Endodermal cell (in vitro differentiated cells): ENCODE measurements at regions not wholly inside any gene's neighbourhood (a gene's known extent, or its start where the extent isn't known, plus 50 kb on each side); places are given as distances from the start of the nearest gene placed in this dataset.

ENCODE experiments used
- DNase-seq: peaks from one replicate; pipeline ENCODE4 v3.0.0-alpha.2; 2017
- H3K27ac ChIP-seq: 2 replicates; pipeline ENCODE4 v1.5.1; 2013; ENCODE audit warnings: mild to moderate bottlenecking, low read depth, low read length, moderate library complexity
- H3K27me3 ChIP-seq: 2 replicates; pipeline ENCODE4 v1.6.1; 2013; ENCODE audit warnings: mild to moderate bottlenecking, low read length, moderate library complexity; ENCODE audit not compliant: insufficient read depth, control insufficient read depth, poor library complexity, severe bottlenecking
- H3K36me3 ChIP-seq: 2 replicates; pipeline ENCODE4 v1.7.0; 2013; ENCODE audit warnings: mild to moderate bottlenecking, low read length, moderate library complexity; ENCODE audit not compliant: control insufficient read depth, insufficient read depth
- H3K4me1 ChIP-seq: one replicate; pipeline ENCODE4 v1.7.0; 2013; ENCODE audit warnings: low read length; ENCODE audit not compliant: control insufficient read depth, insufficient read depth
- H3K4me3 ChIP-seq: 2 replicates; pipeline ENCODE4 v1.5.1; 2013; ENCODE audit warnings: mild to moderate bottlenecking, low read length, moderate library complexity
- H3K9ac ChIP-seq: 2 replicates; pipeline ENCODE4 v1.6.1; 2013; ENCODE audit warnings: mild to moderate bottlenecking, low read length, moderate library complexity; ENCODE audit not compliant: poor library complexity, severe bottlenecking; ENCODE audit errors: extremely low read depth
- H3K9me3 ChIP-seq: 2 replicates; pipeline ENCODE4 v1.6.1; 2013; ENCODE audit warnings: mild to moderate bottlenecking, low read length, moderate library complexity; ENCODE audit not compliant: control insufficient read depth
- H3K27ac Mint-ChIP-seq: 2 replicates; pipeline ENCODE4 v1.8.0; 2020; ENCODE audit warnings: mixed read lengths
- H3K27me3 Mint-ChIP-seq: 2 replicates; pipeline ENCODE4 v1.8.0; 2021; ENCODE audit warnings: mild to moderate bottlenecking, mixed read lengths; ENCODE audit not compliant: insufficient read depth
- H3K36me3 Mint-ChIP-seq: 2 replicates; pipeline ENCODE4 v1.8.0; 2020; ENCODE audit warnings: low read depth, mixed read lengths
- H3K4me1 Mint-ChIP-seq: 2 replicates; pipeline ENCODE4 v1.8.0; 2020; ENCODE audit warnings: mixed read lengths
- H3K4me3 Mint-ChIP-seq: 2 replicates; pipeline ENCODE4 v1.8.0; 2020; ENCODE audit warnings: mild to moderate bottlenecking, moderate library complexity, mixed read lengths
- H3K9me3 Mint-ChIP-seq: 2 replicates; pipeline ENCODE4 v1.8.0; 2020; ENCODE audit warnings: mild to moderate bottlenecking, mixed read lengths
- WGBS, 2 experiments: methylation state at CpG; one replicate each; pipeline versions ENCODE4 v1.1.5 to v1.1.7; 2013; ENCODE audit warnings: missing lambda C conversion rate in 2 of 2, mixed read lengths in 1 of 2; ENCODE audit not compliant: insufficient coverage in 1 of 2, insufficient read length in 1 of 2; 5-methylcytosine and 5-hydroxymethylcytosine counted together
- TF ChIP-seq, protein P1 (sequence below): fragments of 200-600 bp; sonication (generic); conservative IDR thresholded peaks from 2 replicates; pipeline ENCODE4 v1.5.0; 2021; ENCODE audit warnings: antibody characterized with exemption, mild to moderate bottlenecking

DNA sequence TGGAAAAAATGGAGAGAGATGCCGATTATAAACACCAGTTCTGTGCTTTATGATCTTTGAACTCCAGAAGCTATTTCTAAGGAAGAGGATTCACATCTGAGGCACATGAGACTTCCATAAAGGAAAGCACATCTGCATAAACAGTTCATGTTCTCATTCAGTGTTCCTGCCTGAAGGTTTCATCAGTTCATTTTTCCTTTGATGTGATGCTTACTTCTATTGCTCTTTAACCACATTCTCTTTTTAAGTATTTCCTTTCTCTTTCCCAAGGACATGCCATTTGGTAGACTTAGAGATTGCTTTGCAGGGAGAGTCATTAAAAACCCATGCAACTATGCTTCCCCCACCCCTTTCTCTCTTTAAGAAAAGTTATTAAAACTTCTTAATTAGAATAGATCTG lies 387.0 kb upstream of the FLRT2 start:
- Mint-ChIP-seq H3K4me3 (no peak overlapping the region), H3K27me3 (no peaks in the 10 kb centered on the region), H3K36me3 (no peaks in the 10 kb centered on the region), H3K4me1 (peaks cover 6% of the 10 kb centered on the region), H3K27ac (no peak overlapping the region), H3K9me3 (peaks cover 3% of the 10 kb centered on the region)
- WGBS, 2 experiments, result 90 to 94% methylated on average over 1 of the region's 1 CpG
- Histone ChIP-seq H3K36me3 (no peaks in the 10 kb centered on the region), H3K4me1 (no peaks in the 10 kb centered on the region), H3K9ac (no peak overlapping the region), H3K27ac (no peak overlapping the region), H3K27me3 (no peaks in the 10 kb centered on the region), H3K4me3 (no peak overlapping the region), H3K9me3 (peaks cover 3% of the 10 kb centered on the region)
- no peak for DNase-seq
- TF ChIP-seq, protein P1, sequence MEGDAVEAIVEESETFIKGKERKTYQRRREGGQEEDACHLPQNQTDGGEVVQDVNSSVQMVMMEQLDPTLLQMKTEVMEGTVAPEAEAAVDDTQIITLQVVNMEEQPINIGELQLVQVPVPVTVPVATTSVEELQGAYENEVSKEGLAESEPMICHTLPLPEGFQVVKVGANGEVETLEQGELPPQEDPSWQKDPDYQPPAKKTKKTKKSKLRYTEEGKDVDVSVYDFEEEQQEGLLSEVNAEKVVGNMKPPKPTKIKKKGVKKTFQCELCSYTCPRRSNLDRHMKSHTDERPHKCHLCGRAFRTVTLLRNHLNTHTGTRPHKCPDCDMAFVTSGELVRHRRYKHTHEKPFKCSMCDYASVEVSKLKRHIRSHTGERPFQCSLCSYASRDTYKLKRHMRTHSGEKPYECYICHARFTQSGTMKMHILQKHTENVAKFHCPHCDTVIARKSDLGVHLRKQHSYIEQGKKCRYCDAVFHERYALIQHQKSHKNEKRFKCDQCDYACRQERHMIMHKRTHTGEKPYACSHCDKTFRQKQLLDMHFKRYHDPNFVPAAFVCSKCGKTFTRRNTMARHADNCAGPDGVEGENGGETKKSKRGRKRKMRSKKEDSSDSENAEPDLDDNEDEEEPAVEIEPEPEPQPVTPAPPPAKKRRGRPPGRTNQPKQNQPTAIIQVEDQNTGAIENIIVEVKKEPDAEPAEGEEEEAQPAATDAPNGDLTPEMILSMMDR, result no peak

DNA sequence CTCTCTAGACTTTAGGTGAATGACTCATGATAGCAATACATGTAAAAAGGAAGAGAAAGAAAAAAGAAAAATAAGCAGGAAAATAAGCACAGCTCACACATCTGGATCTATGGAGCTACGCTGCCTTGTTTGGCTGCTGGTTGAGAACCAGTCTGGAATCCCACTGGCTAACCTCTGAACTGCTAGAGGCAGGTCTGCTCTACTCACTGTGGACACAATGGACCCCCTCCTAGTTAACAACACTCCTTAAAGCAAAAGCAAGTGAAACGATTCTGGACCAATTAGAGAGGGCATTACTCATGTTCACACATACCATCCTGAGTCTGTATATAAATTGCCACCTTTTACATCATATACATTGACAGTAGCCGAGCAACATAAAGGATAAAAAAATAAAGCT lies 383.2 kb upstream of the FLRT2 start:
- Histone ChIP-seq H3K9ac (no peak overlapping the region), H3K36me3 (no peaks in the 10 kb centered on the region), H3K27ac (no peak overlapping the region), H3K27me3 (no peaks in the 10 kb centered on the region), H3K9me3 (peaks cover 3% of the 10 kb centered on the region), H3K4me3 (no peak overlapping the region), H3K4me1 (no peaks in the 10 kb centered on the region)
- TF ChIP-seq, protein P1, result no peak
- WGBS, 2 experiments, result 84 to 100% methylated on average over 1 to 3 of the region's 3 CpGs
- peaks cover 6% of the 10 kb centered on the region for H3K4me1 Mint-ChIP-seq
- no peak for DNase-seq
- no peak overlapping the region for H3K27ac Mint-ChIP-seq
- peaks cover 3% of the 10 kb centered on the region for H3K9me3 Mint-ChIP-seq
- H3K36me3 Mint-ChIP-seq, result no peaks in the 10 kb centered on the region
- H3K4me3 Mint-ChIP-seq, result no peak overlapping the region
- H3K27me3 Mint-ChIP-seq, result no peaks in the 10 kb centered on the region

DNA sequence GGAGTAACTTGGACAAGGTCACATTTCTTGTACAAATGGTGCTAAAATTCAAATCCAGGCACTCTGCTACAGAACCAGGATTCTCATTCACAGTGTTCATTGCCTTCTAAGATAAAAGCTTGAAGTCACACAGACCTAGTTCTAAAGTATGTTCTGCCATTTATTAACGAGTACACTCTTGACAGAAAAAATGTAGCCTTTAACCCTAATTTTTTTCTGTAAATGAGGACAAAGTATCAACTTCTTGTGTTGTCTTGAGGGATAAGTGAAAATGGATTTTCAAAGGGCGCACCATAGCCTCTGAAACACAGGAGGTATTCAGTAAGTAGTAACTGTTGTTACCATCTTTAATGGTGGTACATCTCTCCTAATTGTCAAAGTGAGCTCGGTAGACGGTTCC lies 379.8 kb upstream of the FLRT2 start:
- TF ChIP-seq, protein P1, result no peak
- Mint-ChIP-seq H3K36me3 (no peaks in the 10 kb centered on the region), H3K4me1 (no peaks in the 10 kb centered on the region), H3K4me3 (no peak overlapping the region), H3K27ac (no peak overlapping the region), H3K9me3 (peaks cover 3% of the 10 kb centered on the region), H3K27me3 (no peaks in the 10 kb centered on the region)
- Histone ChIP-seq H3K9ac (no peak overlapping the region), H3K4me3 (no peak overlapping the region), H3K9me3 (peaks cover 3% of the 10 kb centered on the region), H3K27ac (no peak overlapping the region), H3K4me1 (no peaks in the 10 kb centered on the region), H3K27me3 (no peaks in the 10 kb centered on the region), H3K36me3 (no peaks in the 10 kb centered on the region)
- DNase-seq, result no peak
- WGBS, 2 experiments, result 73 to 83% methylated on average over 3 to 4 of the region's 4 CpGs
